ENCODE measurements at regions not wholly inside any gene's neighbourhood (a gene's known extent, or its start where the extent isn't known, plus 50 kb on each side); places are given as distances from the start of the nearest gene placed in this dataset.
"Not testable (repeated sequence)": the region's sequence is repeated elsewhere in the genome, so short reads cannot be mapped to it uniquely, and the experiment has no call there.

GRCh38 chrX:23458957-23459356, 124.3 kb downstream of the PTCHD1 start:
- DNase-seq (ENCODE audit: low spot score); FAIRE-seq: not testable (repeated sequence)

- DNase-seq (ENCODE audit: low spot score) (no peak), FAIRE-seq (no peak)
Observed at GRCh38 chrX:23465105-23465791, 130.6 kb downstream of the PTCHD1 start.

GRCh38 chrX:23465985-23466384, 131.3 kb downstream of the PTCHD1 start:
- DNase-seq (ENCODE audit: low spot score) (no peak), FAIRE-seq (no peak)

- FAIRE-seq = peak; percentile 47
- DNase-seq (ENCODE audit: low spot score) = peak; percentile 32
Observed at GRCh38 chrX:23478056-23478455, 143.4 kb downstream of the PTCHD1 start.

- DNase-seq (ENCODE audit: low spot score) (no peak), FAIRE-seq (no peak)
Observed at GRCh38 chrX:23478561-23478960, 143.9 kb downstream of the PTCHD1 start.

GRCh38 chrX:23482561-23482960, 147.9 kb downstream of the PTCHD1 start:
- no peak for DNase-seq (ENCODE audit: low spot score)
- FAIRE-seq = no peak

- DNase-seq (ENCODE audit: low spot score) (no peak), FAIRE-seq (no peak)
Observed at GRCh38 chrX:23483396-23483795, 148.7 kb downstream of the PTCHD1 start.

- FAIRE-seq (no peak), DNase-seq (ENCODE audit: low spot score) (peak; percentile 6)
Observed at GRCh38 chrX:23493941-23494374, 159.3 kb downstream of the PTCHD1 start.

GRCh38 chrX:23494741-23495140, 160.1 kb downstream of the PTCHD1 start:
- FAIRE-seq = no peak

GRCh38 chrX:23497919-23498318, 163.3 kb downstream of the PTCHD1 start:
- DNase-seq (ENCODE audit: low spot score) (no peak), FAIRE-seq (no peak)

More at GRCh38 chrX:23494741-23495140, 160.1 kb downstream of the PTCHD1 start:
- DNase-seq (ENCODE audit: low spot score) = no peak

GRCh38 chrX:23501974-23502373, 165.3 kb upstream of the PRDX4 start:
- FAIRE-seq = no peak

GRCh38 chrX:23503835-23504539, 163.3 kb upstream of the PRDX4 start:
- DNase-seq (ENCODE audit: low spot score) = peak; percentile 86
- peak; percentile 98 for FAIRE-seq

More at GRCh38 chrX:23501974-23502373, 165.3 kb upstream of the PRDX4 start:
- no peak for DNase-seq (ENCODE audit: low spot score)

GRCh38 chrX:23504540-23504884, 162.8 kb upstream of the PRDX4 start:
- no peak for FAIRE-seq
- no peak for DNase-seq (ENCODE audit: low spot score)

GRCh38 chrX:23504895-23505294, 162.4 kb upstream of the PRDX4 start:
- FAIRE-seq (no peak), DNase-seq (ENCODE audit: low spot score) (no peak)

- DNase-seq (ENCODE audit: low spot score) (no peak), FAIRE-seq (no peak)
Observed at GRCh38 chrX:23505531-23506303, 161.6 kb upstream of the PRDX4 start.

GRCh38 chrX:23509256-23509655, 158.0 kb upstream of the PRDX4 start:
- FAIRE-seq (no peak), DNase-seq (ENCODE audit: low spot score) (no peak)

GRCh38 chrX:23511793-23512192, 155.5 kb upstream of the PRDX4 start:
- FAIRE-seq = no peak
- no peak for DNase-seq (ENCODE audit: low spot score)

- no peak for FAIRE-seq
- DNase-seq (ENCODE audit: low spot score) = no peak
Observed at GRCh38 chrX:23513121-23513520, 154.2 kb upstream of the PRDX4 start.

GRCh38 chrX:23514082-23514481, 153.2 kb upstream of the PRDX4 start:
- no peak for DNase-seq (ENCODE audit: low spot score)
- FAIRE-seq = no peak

- FAIRE-seq = no peak
- no peak for DNase-seq (ENCODE audit: low spot score)
Observed at GRCh38 chrX:23515028-23515427, 152.3 kb upstream of the PRDX4 start.

- not testable (repeated sequence) for FAIRE-seq; DNase-seq (ENCODE audit: low spot score)
Observed at GRCh38 chrX:23523026-23523657, 144.2 kb upstream of the PRDX4 start.

GRCh38 chrX:23524467-23524866, 142.8 kb upstream of the PRDX4 start:
- no peak for DNase-seq (ENCODE audit: low spot score)
- FAIRE-seq = no peak
